ENCODE measurements at regions not wholly inside any gene's neighbourhood (a gene's known extent, or its start where the extent isn't known, plus 50 kb on each side); places are given as distances from the start of the nearest gene placed in this dataset.

DNA sequence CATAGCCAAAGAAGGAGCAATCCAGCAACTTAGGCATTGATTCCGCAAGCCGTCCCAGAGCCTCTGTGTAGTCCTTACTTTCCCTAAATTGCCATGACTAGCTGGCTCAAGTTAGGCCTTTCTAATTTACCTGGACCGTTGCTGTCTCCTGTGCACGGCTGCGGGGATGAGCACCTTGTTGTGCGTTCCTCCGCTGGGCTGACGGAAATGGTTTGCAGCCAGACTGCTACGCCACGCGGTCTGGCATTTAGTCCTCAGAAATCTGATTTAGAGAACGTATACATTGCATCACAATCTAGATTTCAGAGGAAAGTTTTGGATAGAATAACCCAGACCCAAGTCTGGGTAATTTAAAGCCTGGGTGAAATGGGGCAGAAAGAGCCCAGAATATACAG, 133.2 kb upstream of the ARHGAP5 start:
- DNase-seq (ENCODE audit: low read depth) = no peak

DNA sequence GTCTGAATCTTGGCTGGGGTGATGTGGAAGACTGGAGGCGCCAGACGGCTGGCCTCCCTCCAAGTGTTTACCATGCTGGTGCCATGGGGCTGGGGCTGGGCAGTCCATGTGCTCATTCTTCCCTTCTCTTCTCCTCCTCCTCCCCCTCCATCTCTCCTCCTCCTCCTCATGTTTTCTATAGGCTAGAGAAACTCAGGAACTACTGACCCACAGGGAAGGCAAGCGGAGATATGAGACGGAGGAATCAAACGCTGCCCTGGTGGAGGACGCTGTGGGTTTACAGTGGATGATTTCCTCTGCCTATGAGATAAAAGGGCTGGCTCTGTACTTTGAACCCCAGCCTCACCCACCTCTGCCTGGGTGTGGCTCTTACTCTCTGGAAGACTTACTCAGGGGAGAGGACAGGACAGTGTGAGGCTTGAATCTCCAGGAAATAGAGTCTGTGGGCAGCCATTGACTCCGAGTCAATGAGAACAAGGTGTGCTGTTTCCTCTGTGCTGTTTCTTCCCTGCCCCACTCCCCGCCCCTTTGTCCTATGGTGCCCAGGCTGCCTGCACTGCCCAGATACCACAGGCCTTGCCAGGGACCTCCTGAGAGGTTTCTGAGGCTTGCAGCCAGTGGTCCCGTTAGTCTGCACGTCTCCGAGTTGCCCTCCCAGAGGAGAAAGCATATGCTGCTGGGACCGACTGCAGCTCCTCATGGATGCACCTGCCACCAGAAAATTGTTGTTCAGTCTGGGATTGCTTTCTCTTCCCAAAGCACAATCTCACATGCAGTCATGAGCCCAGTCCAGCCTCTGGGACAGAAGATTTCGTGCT, 132.6 kb upstream of the ARHGAP5 start:
- no peak for DNase-seq (ENCODE audit: low read depth)

DNA sequence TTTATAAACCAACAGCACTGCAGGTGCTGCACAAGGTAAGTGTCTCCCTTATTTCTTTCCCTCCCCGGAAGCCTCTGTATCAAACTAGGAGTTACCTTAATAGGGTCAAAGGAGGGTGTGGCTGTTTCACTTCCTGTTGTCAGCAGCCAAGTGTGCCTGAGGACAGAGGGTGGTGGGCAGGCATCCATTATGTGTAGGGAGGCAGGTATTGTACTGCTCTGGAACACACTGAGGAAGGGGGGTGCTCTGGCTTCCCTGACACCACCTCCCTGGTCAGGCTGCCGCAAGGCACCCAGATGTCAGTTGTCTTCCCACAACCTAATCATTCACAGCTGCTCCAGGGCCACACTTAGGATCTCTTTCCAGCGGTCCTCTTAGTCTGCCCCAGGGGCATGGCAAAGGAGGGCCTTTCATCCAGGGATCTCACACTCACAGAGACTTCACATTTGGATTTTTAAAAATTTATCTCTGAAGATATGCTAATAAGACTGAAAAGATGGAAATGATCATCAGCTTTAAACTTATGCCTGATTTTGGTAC, 132.0 kb upstream of the ARHGAP5 start:
- no peak for DNase-seq (ENCODE audit: low read depth)

DNA sequence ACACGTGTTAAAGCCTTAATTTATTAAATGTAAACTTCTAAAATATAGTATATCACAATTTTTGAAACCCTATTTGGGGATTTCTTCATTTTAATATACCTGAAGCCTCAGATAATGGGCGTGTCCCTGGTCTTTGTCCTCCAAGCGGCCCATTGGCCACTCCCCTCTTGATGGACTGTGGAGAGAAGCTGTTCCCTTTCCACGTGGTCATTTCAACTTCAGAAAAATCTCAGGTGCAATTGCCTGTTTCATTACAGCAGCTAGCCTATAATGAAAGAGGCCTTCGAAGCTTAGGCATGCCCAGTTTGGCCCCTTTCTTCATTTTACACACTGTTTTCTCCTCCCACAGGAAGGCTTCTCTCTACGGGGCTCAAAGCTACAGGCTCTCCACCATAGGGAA, 131.4 kb upstream of the ARHGAP5 start:
- DNase-seq (ENCODE audit: low read depth) = no peak

DNA sequence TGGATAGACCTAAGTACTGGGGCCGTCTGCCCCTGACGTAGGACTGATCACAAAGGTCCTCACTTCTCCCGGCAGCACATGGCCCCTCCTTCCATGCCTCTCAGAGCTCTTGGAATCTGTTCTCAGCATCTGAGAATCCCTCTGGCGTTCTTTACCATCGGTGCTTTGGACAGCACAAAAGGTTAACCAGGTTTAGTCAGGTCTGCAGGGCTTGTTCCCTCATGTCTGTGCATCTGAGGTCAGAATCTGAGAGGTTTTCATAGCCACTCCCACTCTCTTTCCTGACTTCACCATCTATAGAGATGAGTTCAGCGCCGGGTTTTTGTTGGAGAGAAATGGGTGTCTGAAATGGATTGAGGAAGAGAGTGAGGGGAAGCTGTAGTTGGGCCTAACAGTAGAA, 130.0 kb upstream of the ARHGAP5 start:
- DNase-seq (ENCODE audit: low read depth) = no peak

DNA sequence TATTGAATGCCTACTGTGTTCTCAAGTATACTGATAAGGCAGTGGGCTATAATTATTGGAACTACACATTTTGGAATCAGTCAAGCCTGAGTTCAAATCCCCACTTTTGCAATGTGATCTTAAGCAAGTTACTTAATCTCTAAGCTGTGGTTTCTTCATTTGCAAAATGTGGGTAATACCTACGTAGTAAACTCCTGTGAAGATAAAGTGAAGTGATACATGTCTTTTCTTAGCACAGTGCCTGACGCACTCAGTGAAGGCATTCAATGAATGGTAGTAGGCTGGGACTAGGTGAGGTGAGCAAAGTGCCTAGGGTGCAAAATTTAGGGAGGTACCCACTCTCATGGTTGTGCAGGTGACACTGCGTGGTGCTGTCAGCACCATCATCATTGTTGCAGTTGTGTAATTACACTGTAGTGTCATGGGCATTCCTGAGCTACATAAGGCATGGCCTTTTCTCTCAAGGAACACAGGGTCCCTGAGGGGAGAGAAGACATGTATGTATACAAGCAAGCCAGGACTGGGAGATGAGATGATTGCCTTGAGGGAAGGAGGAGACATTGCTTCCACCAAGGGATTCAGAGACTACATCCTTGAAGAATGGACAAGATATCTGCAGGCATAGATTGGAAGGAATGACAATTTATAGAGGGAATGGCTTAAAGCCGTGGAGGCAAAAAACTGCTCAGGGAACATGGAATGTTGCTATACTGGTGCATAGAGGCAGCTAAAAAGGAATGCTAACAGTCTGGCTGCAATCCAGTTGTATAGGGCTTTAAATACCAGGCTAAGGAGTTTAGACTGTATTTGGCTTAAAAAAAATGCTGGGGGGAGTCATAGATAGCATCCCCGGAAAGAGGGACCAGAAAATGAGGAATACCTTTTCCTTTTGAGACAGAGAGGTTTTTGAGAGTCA, 129.2 kb upstream of the ARHGAP5 start:
- peak; percentile 50 for DNase-seq (ENCODE audit: low read depth)

DNA sequence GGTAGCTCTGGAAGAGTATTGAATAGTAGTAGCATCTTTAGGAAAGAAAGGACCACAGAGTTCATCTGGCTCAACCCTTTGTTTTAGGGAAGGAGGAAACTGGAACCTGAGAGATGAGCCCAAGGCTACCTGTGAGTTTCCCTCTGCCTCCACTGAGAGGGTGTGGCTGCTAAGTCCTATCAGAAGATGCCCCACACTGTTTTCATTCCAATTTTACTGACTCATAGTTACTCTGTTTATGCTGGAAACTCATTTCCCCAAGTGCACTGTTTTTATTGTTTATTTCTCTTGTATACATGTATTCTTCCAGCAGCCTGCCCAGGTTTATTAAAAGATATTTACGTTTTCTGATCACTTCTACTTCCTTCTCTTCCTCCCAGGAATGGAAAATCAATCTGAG, 127.4 kb upstream of the ARHGAP5 start:
- peak; percentile 32 for DNase-seq (ENCODE audit: low read depth)

DNA sequence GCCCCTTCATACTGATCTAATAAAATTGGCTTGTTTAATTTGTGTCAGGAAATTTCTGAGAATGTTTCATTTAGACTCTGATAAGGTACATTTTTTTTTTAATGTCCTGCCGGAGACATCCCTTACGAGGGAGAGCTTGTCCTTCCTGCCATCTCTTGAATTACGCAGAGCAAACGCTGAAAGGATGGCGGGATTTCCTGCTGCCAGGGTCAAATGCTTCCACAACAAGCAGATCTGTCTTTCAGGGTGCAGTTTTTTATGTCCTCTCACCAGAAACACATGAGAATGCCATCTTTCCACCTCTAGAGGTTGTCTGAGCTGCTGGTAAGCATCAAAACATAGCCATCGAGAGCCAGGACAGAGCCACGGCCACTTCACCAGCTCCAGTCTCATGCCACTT, 126.8 kb upstream of the ARHGAP5 start:
- DNase-seq (ENCODE audit: low read depth) = no peak

DNA sequence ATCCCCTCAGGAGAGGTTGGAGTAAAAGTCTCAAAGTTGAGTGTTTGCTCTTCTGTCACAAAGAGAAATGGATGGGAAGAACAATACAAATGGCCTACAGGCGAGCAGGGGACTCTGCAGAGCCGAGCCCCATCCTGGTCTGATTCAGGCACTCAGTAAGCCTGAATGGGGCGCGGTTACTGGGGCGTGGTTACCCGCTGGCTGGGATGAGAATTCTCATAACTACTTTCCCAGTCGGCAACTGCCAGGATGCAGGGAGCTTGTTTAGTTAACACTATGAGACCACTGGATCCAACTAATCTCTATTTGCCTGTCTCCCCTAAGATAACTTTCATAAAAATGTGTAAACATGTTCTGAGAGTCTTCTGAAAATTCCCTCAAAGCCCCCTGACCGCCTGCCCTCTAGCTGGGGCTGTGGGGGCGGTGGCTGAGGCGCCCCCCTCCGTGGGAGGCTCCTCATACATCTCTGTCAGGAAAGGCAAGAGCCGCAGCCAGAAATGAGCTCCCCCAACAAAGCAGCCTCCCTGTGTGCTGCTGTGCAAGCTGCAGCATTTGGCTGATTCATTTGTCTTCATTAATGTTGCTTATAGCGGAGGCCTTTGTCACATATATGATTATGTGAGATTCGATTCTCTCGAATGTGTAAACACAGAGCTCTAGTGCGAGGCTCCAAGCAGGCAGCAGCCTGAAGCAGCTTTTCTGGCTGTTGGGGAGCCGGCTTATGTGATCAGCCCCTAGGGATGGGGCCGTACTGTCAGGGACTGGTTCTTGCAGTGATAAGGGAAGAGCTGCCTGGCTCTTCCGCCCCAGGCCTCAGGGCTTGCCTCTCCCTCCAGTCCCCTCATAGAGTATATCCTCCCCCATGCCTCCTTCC, 126.1 kb upstream of the ARHGAP5 start:
- peak; percentile 56 for DNase-seq (ENCODE audit: low read depth)

DNA sequence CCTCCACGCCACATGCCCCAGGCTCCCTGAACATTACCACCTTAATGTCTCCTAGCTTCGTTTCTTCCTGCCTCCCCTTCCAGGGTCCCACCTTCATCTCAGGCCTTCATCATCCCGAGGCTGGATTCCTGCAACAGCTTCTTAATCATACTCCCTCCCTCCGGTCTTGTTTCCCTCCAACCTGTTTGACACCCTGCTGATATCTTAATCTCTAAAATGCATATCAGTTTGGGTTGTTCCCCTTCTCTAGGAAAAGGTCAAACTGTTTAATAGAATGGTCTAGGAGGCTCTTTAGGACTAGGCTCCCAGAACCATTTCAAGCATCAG, 125.5 kb upstream of the ARHGAP5 start:
- no peak for DNase-seq (ENCODE audit: low read depth)

DNA sequence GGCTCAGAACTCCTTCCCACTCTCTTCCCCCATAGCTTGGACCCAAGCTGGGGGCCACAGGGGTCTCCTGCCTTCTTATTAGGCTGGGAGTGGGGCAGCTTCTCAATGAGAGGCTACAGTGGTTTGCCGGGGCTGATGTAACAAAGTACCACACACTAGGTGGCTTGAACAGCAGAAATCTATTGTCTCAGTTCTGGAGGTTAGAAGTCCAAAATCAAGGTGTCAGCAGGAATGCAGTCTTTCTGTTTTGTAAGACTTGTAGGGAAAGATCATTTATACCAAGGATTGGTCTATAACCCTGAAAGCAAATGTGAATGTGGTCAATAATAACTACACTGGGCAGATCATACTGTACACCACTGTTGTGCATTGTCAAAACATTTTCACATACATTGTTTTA, 124.5 kb upstream of the ARHGAP5 start:
- no peak for DNase-seq (ENCODE audit: low read depth)

DNA sequence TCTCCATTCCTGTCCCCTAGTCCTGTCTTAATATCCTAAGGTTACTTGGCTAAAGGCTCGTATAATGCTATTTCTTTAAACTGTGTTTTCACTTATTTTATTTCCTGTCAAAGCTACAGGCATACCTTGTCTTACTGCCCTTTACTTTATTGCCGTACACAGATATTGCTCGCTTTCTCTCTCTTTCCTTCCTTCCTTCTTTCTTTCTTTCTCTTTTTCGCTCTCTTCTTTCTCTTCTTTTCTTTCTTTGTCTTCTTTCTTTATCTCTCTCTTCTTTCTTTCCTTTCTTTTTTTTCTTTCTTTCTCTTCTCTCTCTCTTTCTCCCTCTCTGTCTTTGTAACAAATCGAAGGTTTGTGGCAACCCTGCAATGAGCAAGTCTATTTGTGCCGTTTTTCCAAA, 123.9 kb upstream of the ARHGAP5 start:
- DNase-seq (ENCODE audit: low read depth) = no peak

DNA sequence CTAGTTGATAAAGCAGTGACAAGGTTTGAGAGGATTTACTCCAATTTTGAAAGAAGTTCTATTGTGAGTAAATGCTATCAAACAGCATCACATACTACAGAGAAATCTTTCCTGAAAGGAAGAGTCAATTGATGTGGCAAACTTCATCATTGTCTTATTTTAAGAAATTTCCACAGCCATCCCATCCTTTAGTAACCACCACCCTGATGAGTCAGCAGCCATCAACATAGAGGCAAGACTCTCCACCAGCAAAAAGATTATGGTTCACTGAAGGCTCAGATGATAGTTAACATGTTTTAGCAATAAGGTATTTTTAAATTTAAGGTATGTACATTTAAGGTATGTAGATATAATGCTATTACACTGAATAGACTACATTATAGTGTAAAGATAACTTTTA, 122.1 kb upstream of the ARHGAP5 start:
- DNase-seq (ENCODE audit: low read depth) = no peak

DNA sequence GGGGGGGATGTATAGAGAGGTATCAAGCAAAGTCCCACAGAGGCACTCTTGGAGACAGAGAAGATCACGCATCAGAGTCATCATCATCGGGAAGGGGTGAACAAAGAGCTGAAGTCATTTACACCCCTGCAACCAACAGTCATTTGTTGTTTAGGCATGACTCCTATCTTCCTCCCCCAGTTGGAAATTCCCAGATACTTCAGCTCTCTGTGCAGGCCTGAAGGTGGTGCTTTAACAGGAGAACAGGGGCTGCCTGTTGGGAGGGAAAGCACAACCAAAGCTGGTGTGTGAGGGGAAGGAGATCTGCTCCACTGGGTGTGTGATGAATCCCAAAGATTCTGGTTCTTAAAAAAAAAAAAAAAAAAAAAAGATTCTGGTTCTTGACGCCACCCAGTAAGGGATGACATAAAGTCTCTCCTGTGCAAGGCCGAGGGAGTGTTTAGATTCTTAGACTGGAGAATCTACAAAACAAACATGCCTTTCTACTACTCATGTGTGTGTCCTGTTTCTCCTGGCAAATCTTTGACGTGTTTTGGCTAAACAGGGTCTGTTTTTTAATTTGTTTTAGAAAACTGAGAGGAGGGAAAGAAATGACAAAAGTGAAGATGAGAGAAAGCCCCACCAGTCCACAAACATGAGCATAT, 121.0 kb upstream of the ARHGAP5 start:
- no peak for DNase-seq (ENCODE audit: low read depth)

DNA sequence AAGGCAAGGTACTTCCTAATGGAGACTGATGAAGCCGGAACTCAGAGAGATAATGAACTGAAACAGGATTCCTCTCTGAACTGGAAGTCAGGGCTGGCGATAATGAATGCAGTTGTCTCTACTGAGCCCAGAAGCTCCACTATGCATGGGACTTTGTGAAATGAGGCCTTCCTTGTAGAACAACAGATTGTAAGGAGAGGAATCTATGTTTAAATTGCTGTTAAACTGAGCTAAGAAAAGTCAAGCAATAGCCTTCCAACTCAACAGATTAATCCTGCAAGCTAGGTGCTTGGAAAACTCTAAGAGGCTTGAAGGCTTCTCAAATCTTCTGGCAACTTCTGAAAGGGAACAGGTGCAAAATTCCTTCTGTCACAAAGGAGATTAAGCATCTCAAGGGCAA, 119.5 kb upstream of the ARHGAP5 start:
- no peak for DNase-seq (ENCODE audit: low read depth)

DNA sequence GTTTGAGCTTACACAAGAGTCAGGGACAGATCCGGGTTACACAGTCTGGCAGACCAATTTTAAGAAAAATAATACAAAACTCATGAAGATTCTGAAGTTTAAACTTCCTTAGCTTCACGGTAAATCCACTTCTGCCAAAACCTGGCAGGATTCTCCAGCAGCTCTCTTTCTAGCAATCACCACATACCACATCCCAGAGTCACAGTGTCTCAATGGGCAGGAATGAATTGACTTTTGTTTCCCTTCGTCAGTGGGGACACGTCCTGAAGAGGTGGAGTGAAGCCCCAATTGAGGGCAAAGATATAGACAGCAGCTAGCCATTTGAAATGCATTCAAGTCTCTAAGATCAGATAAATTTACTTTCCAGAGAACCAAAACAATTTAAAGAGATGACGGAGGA, 117.1 kb upstream of the ARHGAP5 start:
- DNase-seq (ENCODE audit: low read depth) = no peak

DNA sequence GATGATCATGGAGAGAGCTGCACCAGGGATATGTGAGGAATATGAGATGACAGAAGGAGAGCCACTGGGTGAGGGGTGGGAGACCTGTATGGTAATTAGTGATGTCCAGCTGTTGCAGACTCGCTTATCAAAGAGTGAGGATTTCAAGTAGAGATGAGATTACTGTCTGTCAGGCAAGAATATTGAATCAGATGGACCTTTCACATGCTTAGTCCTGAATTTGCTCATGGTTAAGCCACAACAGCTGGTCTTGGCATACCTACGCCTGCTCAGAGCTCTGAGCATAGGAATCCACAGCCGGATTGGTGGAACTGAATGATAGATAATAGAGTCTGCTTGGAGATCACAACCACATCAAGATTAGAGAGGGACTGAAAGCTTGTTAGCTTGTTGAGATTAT, 115.2 kb upstream of the ARHGAP5 start:
- no peak for DNase-seq (ENCODE audit: low read depth)

DNA sequence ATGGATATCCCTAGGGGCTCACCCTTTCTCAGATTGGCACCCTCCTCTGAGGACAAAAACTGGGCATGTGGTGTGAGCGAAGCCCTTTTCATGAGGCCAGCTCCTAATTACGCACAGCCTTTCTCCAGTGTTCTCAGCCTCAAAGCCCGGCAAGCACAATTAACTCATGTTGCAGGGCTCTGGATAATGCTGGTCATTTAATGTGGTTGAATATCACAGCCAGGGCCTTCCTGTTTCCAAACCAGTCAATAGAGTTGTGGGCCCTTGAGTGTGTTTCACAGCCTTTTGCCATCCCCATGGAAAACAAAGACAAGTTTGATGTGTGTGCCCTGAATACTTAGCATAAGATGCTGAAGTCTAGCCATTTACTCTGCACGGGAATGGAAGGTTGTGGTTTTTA, 114.2 kb upstream of the ARHGAP5 start:
- no peak for DNase-seq (ENCODE audit: low read depth)

DNA sequence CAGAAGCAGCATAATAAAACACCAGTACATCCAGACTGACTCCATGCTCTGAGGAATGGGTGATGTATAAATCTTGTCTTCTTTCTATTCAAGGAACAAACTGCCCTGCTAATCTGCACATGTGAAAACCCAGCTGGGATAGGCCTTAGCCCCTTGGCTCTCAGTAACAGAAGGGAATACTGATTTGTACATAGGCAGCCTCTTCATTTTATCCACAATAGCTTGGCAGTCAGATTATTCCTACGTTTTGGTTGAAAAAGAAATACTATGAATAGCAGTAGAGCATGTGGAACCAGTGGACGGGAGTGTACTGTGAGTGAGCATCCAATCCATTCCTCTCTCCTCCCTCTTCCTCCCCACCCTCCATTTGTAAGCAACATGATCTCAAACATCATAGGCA, 113.5 kb upstream of the ARHGAP5 start:
- DNase-seq (ENCODE audit: low read depth) = no peak

DNA sequence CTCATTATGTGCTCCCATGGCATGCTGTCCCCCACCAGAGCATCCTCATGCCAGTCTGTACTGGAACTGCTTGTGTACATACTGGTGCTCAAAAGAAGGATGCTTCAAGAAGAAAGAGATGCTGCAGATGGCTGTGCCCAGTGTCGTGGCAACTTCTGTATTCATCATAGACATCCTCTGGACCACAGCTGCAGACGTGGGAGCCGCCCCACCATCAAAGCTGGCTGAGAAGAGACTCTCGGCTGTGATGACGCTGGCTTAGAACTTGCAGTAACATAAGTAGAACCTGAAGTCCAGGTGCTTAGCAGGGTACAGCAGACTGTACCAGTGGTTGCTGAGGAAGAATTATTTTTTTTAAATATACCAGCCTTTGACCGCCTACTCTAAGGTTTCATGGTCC, 112.6 kb upstream of the ARHGAP5 start:
- DNase-seq (ENCODE audit: low read depth) = no peak

DNA sequence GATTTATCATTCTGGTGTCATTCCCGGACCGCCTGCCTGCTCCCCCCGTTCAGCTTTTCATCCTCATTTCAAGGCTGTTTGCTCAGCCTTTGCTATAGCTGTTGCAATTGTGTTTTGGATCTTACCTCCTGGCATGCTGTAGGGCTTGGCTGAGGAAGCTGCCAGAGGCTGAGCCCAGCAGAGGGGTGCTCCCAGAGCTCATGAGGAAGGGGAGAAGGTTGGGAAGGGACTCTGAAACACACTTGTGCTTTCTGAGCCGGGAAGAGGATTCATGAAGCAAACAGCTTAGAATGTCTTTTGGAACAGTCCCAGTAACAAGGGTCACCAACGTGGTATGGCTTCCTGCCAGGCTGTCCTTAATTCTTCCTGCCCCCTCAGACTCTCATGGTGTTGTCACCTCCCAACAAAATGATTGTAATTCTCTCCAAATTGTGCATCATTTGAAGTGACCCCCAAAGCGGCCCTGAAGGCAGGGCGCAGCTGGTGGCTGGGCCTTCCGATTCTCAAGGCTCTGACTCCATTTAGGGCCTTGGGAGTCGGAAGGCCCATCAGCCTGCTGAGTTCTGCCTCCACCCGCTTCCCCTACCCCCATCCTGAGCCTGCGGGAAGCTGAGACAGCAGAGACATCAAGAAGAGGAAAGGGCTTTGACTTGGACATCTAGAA, 111.9 kb upstream of the ARHGAP5 start:
- DNase-seq (ENCODE audit: low read depth) = peak; percentile 14

Data from EH (cell line).